Right ventricle myocardium superior (tissue), 1 donor: ENCODE measurements at regions not wholly inside any gene's neighbourhood (a gene's known extent, or its start where the extent isn't known, plus 50 kb on each side); places are given as distances from the start of the nearest gene placed in this dataset.

Experiments
- ATAC-seq: fragments of 200-7000 bp; cut with Tn5 transposase; one replicate; pipeline ENCODE4 v1.9.1; 2020; ENCODE audit warnings: mild to moderate bottlenecking; ENCODE audit not compliant: poor library complexity
- DNase-seq: peaks from one replicate; pipeline ENCODE4 v3.0.0-alpha.2; 2020
- intact Hi-C: fragments of 100-400 bp; cut with DNase I; formaldehyde crosslinking; loops from one replicate; pipeline ENCODE4 v1.11.2; 2022
- donor health status: DM: no; HTN: yes; CAD: no; lungs with severe emphysema.

GRCh38 chrX:14232688-14233087, 203.0 kb upstream of the GEMIN8 start:
- ATAC-seq (no peak), DNase-seq (no peak)
- intact Hi-C loops, result no loop called here

GRCh38 chrX:14228611-14229010, 198.9 kb upstream of the GEMIN8 start:
- no peak for ATAC-seq
- intact Hi-C loops, result no loop called here

GRCh38 chrX:14220386-14220944, 190.8 kb upstream of the GEMIN8 start:
- ATAC-seq (no peak), DNase-seq (no peak)
- intact Hi-C loops, result no loop called here

More at GRCh38 chrX:14228611-14229010, 198.9 kb upstream of the GEMIN8 start:
- DNase-seq, result no peak

GRCh38 chrX:14209034-14209433, 179.3 kb upstream of the GEMIN8 start:
- no peak for DNase-seq
- no peak for ATAC-seq
- intact Hi-C loops, result no loop called here

- ATAC-seq (no peak), DNase-seq (no peak)
- intact Hi-C loops, result no loop called here
Measured at GRCh38 chrX:14194711-14195110, 165.0 kb upstream of the GEMIN8 start.

GRCh38 chrX:14193547-14193946, 163.9 kb upstream of the GEMIN8 start:
- intact Hi-C loops, result no loop called here
- DNase-seq, result no peak
- no peak for ATAC-seq

GRCh38 chrX:14173873-14174272, 144.2 kb upstream of the GEMIN8 start:
- no peak for ATAC-seq
- no peak for DNase-seq
- intact Hi-C loops, result no loop called here

GRCh38 chrX:14164828-14165227, 135.1 kb upstream of the GEMIN8 start:
- intact Hi-C loops, result no loop called here
- ATAC-seq (no peak), DNase-seq (no peak)

- intact Hi-C loops, result no loop called here
- DNase-seq (no peak), ATAC-seq (no peak)
Measured at GRCh38 chrX:14125462-14125861, 95.8 kb upstream of the GEMIN8 start.

GRCh38 chrX:14124562-14124961, 94.9 kb upstream of the GEMIN8 start:
- no peak for ATAC-seq
- no peak for DNase-seq
- intact Hi-C loops, result no loop called here

GRCh38 chrX:14095702-14096101, 66.0 kb upstream of the GEMIN8 start:
- intact Hi-C loops, result no loop called here
- ATAC-seq, result no peak
- DNase-seq, result peak; percentile 30

GRCh38 chrX:14094191-14094590, 64.5 kb upstream of the GEMIN8 start:
- no peak for DNase-seq
- intact Hi-C loops, result no loop called here
- no peak for ATAC-seq

GRCh38 chrX:14084466-14084865, 54.8 kb upstream of the GEMIN8 start:
- DNase-seq, result no peak
- intact Hi-C loops, result no loop called here
- no peak for ATAC-seq

GRCh38 chrX:14083783-14084182, 54.1 kb upstream of the GEMIN8 start:
- ATAC-seq (no peak), DNase-seq (no peak)
- intact Hi-C loops, result no loop called here

GRCh38 chrX:14079891-14080430, 50.3 kb upstream of the GEMIN8 start:
- ATAC-seq (no peak), DNase-seq (no peak)
- intact Hi-C loops, result no loop called here
